ENCODE measurements at regions not wholly inside any gene's neighbourhood (a gene's known extent, or its start where the extent isn't known, plus 50 kb on each side); places are given as distances from the start of the nearest gene placed in this dataset.

DNA sequence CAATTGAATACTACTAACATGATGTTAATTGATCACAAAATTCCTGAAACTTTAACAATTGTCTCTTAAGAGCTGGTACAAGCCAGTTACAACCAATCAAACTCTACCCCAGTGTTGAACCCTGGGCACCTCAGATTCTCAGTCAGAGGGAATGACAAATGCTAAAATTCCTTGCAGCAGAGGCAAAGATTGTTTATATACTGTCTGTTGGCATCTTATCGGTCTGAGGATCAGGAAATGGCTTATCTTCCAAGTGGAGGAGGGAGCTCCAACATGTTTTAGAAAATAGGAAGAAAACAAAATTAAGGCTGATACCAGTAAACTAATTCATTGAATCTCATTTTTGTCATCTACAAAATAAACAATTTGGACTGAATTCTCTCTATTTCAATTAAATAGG is 527.8 kb upstream of the ZNF608 start:
- TF ChIP-seq MAZ (IDR thresholded peaks at IDR 0.05; ENCODE audit: borderline replicate concordance, low read depth, low read length) (no peak), EP300 (IDR thresholded peaks at IDR 0.05) (no peak), POLR2A (IDR thresholded peaks at IDR 0.05; ENCODE audit: low read length) (no peak), CHD2 (IDR thresholded peaks at IDR 0.05; ENCODE audit: low read length, partially characterized antibody) (no peak), ZNF302 (CRISPR knock-in tag; IDR thresholded peaks at IDR 0.05) (no peak), NR3C1 (IDR thresholded peaks at IDR 0.05) (no peak), JUNB (IDR thresholded peaks at IDR 0.05) (no peak)
- TF ChIP-seq, protein P1, sequence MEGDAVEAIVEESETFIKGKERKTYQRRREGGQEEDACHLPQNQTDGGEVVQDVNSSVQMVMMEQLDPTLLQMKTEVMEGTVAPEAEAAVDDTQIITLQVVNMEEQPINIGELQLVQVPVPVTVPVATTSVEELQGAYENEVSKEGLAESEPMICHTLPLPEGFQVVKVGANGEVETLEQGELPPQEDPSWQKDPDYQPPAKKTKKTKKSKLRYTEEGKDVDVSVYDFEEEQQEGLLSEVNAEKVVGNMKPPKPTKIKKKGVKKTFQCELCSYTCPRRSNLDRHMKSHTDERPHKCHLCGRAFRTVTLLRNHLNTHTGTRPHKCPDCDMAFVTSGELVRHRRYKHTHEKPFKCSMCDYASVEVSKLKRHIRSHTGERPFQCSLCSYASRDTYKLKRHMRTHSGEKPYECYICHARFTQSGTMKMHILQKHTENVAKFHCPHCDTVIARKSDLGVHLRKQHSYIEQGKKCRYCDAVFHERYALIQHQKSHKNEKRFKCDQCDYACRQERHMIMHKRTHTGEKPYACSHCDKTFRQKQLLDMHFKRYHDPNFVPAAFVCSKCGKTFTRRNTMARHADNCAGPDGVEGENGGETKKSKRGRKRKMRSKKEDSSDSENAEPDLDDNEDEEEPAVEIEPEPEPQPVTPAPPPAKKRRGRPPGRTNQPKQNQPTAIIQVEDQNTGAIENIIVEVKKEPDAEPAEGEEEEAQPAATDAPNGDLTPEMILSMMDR (IDR thresholded peaks at IDR 0.05), result no peak
- TF ChIP-seq, protein P2, sequence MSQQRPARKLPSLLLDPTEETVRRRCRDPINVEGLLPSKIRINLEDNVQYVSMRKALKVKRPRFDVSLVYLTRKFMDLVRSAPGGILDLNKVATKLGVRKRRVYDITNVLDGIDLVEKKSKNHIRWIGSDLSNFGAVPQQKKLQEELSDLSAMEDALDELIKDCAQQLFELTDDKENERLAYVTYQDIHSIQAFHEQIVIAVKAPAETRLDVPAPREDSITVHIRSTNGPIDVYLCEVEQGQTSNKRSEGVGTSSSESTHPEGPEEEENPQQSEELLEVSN (IDR thresholded peaks at IDR 0.05; ENCODE audit: borderline replicate concordance, low read depth), result no peak
- TF ChIP-seq, protein P3, sequence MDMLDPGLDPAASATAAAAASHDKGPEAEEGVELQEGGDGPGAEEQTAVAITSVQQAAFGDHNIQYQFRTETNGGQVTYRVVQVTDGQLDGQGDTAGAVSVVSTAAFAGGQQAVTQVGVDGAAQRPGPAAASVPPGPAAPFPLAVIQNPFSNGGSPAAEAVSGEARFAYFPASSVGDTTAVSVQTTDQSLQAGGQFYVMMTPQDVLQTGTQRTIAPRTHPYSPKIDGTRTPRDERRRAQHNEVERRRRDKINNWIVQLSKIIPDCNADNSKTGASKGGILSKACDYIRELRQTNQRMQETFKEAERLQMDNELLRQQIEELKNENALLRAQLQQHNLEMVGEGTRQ (IDR thresholded peaks at IDR 0.05), result no peak
